HG02938 (cell line): ENCODE measurements at regions not wholly inside any gene's neighbourhood (a gene's known extent, or its start where the extent isn't known, plus 50 kb on each side); places are given as distances from the start of the nearest gene placed in this dataset.

Source experiments
- ATAC-seq: cut with Tn5 transposase; IDR thresholded peaks from one replicate; pipeline ENCODE4 v1.9.1; 2021; ENCODE audit warnings: mild to moderate bottlenecking, moderate library complexity; ENCODE audit not compliant: unreplicated experiment

GRCh38 chr12:105915997-105916759, 222.6 kb downstream of the NUAK1 start:
- no peak for ATAC-seq

- no peak for ATAC-seq
Measured at GRCh38 chr12:105916760-105917039, 222.1 kb downstream of the NUAK1 start.

DNA sequence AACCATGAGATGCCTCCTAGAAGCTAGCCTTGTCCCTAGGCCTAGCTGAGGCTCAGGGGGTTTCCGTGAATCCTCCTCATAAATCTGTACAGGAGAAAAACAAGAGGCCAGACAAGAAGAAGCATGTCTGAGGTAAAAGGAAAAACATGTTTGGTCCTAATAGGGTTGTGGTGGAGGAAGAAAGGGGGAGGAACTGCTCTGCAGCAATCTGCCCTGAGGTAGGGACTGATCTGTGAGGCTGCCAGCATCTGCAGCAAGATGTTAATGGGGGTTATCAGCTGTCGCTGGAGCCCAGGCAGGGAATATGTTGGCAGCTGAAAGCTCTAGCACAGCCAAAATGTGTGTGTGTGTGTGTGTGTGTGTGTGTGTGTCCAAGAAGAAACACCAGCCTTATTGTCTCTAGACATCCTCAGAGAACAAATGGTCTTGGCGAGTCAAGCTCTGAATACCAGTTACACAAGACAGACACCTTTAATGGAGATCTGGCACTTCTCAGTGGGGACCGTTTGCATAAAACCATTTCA, 218.5 kb downstream of the NUAK1 start:
- ATAC-seq, result no peak

DNA sequence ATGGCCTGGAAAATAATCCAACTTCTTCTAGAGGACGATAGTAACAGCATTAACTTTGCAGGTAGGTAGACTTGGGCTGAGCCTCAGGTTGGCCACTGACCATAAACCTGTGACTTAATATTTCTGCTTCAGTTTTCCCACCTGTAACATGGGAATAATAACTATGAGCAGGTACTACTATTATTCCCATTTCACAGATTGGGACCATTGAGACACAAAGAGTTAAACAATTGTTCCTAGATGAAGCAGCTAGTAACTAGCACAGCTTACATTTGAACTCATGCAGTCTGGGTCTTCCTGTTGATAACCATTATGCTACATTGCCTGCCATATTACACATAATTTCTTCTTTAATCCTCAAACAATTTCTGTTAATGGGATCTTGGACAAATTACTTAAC, 217.7 kb downstream of the NUAK1 start:
- ATAC-seq, result no peak

DNA sequence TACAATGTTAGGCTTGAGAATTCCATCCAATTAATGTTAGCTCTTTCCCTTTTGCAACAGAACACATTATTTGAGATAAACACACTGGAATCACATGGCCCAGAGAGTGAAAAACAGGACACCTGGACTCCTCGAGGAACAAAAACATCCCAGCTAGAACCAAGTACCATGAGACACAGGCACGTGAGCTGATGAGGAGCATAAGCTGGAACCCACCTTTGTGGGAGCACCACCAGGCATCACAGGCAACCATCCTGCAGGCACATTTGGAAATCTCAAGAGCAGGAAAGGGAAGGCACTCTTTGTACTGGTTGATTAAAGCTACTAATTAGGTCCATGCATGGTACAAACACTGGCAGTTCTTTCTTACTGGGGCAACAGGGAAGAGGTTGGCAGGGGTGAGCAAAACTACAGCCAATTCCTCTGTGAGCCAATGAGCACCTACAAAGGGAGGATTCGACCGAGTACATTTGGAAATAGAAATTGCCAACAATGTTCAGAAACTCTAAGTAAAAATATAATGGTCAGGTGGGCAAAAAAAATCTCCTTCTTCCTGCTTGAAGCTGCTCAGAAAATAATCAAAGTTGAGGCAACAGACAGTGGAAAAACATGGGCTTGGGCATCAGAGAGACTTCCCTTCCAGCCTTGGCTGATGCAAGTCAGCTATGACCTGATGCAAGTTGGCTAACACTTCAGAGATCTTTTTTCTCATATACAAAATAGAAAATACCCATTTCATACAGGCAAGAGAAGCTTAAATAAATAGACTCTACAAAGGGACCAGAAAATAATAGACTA, 216.7 kb downstream of the NUAK1 start:
- no peak for ATAC-seq

DNA sequence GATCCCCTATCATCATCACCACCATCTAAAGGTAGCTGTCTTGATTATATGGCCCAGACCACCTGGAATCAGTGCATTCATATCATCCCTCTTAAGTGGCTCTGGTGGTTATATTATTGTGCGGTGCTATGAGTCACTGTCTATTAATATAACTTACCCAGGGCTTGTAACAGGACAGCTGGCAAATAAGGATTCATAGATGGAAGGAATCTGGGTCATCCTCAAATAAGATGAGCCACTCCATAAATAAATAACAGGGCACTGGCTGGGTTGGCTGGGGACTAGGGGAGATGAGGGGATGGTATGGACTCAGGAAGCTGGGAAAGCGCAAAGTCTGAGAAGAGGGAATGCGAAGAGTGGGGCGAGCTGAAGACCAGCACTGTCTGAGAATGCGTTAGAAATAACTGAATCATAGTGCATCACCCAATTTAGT, 216.1 kb downstream of the NUAK1 start:
- ATAC-seq, result no peak

GRCh38 chr12:105924526-105925208, 214.1 kb downstream of the NUAK1 start:
- no peak for ATAC-seq

GRCh38 chr12:105927564-105927963, 211.2 kb downstream of the NUAK1 start:
- no peak for ATAC-seq

- no peak for ATAC-seq
Measured at GRCh38 chr12:105928436-105928835, 210.3 kb downstream of the NUAK1 start.

DNA sequence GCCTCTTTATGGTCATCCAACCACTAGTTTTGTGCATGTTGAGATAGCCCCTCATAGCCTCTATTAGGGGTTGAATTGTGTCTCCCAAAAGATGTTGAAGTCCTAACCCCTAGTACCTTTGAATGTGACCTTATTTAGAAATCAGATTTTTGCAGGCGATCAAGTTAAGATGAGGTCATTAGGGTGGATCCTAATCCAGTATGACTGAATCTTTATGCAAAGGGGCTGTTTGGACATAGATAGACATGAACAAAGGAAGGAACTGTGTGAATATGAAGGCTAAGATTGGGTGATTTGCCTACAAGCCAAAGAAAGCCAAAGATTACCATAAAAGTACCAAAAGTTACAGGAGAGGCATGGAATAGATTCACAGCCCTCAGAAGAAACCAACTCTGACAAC, 209.6 kb downstream of the NUAK1 start:
- ATAC-seq, result no peak

GRCh38 chr12:105930557-105931503, 207.9 kb downstream of the NUAK1 start:
- no peak for ATAC-seq

DNA sequence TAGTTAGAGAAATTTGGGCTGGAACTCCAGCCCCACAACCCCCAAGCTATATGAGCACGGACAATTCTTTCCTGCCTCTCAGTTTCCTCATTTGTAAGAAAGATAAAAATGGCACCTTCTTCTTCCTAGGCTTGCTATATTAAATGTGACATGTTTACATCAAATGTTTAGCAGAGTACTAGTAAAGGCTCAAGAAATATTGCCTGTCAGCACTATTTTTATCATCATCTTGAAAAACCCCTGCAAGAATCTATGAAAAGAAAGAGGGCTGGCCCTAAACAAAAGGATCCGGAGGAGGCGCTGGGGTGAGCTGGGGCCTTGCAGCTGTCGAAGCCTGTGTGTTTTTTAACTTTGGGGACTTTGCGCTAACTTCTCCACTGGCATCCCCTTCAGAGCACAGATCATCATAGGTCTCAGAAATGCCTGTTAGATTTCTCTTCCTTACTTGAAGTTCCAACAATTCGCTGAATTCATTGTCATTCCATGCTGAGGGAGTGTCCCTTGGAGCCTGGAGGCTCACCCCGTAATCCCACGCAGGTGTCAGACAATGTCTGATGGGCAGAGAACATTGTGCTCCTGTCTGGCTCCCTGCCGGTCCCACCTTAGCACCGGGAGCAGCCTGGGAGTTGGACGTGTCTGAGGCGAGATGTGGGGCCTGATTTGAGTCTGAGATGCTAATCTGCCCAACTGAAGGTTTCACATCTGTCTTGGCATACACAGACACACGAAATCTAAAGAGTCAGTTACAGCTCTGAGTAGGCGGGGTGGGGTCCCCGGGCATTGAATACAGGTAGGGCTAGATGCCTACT, 206.8 kb downstream of the NUAK1 start:
- no peak for ATAC-seq

- no peak for ATAC-seq
Measured at GRCh38 chr12:105933671-105934665, 204.8 kb downstream of the NUAK1 start.

GRCh38 chr12:105935106-105935505, 203.6 kb downstream of the NUAK1 start:
- no peak for ATAC-seq

GRCh38 chr12:105935981-105936380, 202.8 kb downstream of the NUAK1 start:
- no peak for ATAC-seq

DNA sequence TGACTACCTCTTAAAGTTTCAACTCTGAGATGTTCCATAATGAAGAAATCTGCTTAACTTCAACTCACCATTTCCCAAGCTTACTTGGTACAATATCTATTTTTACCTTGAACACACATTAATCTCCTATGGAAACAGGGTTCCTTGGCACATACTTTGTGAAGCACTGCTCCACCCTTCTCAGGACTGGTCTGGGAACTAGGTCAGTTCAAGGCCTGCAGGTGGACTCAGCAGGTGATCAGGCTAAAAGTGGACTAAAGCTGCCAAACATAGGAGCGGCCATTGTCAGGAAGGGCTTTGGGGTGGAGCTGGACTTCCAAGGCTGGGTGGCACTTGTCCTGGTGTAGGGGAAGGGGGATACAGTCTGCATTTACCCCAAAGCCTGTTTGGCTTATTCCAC, 202.3 kb downstream of the NUAK1 start:
- no peak for ATAC-seq

DNA sequence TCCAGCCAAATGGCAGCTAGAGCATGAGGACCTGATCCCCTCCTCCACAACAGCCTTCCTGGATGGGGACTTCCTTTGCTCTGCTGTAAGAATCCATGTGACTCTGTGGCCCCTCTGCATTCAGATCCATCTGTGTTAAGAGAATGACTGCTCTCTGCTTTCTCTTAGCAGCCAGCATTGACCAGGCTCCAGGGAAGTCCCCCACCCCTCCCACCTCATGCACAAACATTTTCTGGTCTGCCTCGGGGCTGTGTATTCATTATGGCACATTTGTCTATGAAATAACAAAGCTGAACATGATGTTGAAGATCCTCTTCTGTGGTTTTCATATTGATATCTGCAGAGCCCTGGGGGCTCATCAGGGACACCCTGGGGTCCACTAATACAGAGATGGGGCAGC, 201.7 kb downstream of the NUAK1 start:
- ATAC-seq, result no peak

- ATAC-seq, result no peak
Measured at GRCh38 chr12:105939181-105939721, 199.5 kb downstream of the NUAK1 start.
